Fibroblast of lung (primary cell): ENCODE measurements at regions not wholly inside any gene's neighbourhood (a gene's known extent, or its start where the extent isn't known, plus 50 kb on each side); places are given as distances from the start of the nearest gene placed in this dataset.

Source experiments
- DNase-seq, 2 donors: peaks; one replicate each; pipeline versions ENCODE4 v3.0.0 to v3.0.0-alpha.2; 2010; ENCODE audit warnings: low read depth in 2 of 2
- H2AFZ ChIP-seq: 2 replicates; pipeline ENCODE4 v1.5.1; 2012; ENCODE audit warnings: low read length, control low read depth, inconsistent platforms
- H3K27ac ChIP-seq: 2 replicates; pipeline ENCODE4 v1.5.1; 2011; ENCODE audit warnings: low read length, control low read depth; ENCODE audit not compliant: insufficient read depth
- H3K27me3 ChIP-seq: 2 replicates; pipeline ENCODE4 v1.5.1; 2011; ENCODE audit warnings: mild to moderate bottlenecking, low read length; ENCODE audit not compliant: control insufficient read depth, insufficient read depth
- H3K36me3 ChIP-seq: 2 replicates; pipeline ENCODE4 v1.5.1; 2011; ENCODE audit warnings: low read length; ENCODE audit not compliant: control insufficient read depth, insufficient read depth
- H3K4me1 ChIP-seq: 2 replicates; pipeline ENCODE4 v1.5.1; 2011; ENCODE audit warnings: low read length; ENCODE audit not compliant: control insufficient read depth, insufficient read depth; ENCODE audit errors: extremely low read depth
- H3K4me2 ChIP-seq: 2 replicates; pipeline ENCODE4 v1.5.1; 2011; ENCODE audit warnings: low read length, control low read depth; ENCODE audit not compliant: insufficient read depth; ENCODE audit errors: extremely low read depth
- H3K4me3 ChIP-seq, 4 experiments: fragments of 200-600 bp in 1 of 4; sonication (generic) in 1 of 4; replicated peaks in 1 of 4; 2 replicates each; pipeline ENCODE4 v1.5.1; 2011 to 2016; ENCODE audit warnings: low read length in 4 of 4, low read depth in 3 of 4, mild to moderate bottlenecking in 3 of 4, control low read depth in 2 of 4, inconsistent platforms in 1 of 4, mixed read lengths in 1 of 4; ENCODE audit not compliant: insufficient read depth in 1 of 4; ENCODE audit errors: control extremely low read depth in 1 of 4
- H3K79me2 ChIP-seq: 2 replicates; pipeline ENCODE4 v1.5.1; 2012; ENCODE audit warnings: mild to moderate bottlenecking, low read length, inconsistent platforms; ENCODE audit not compliant: control insufficient read depth, insufficient read depth
- H3K9ac ChIP-seq: 2 replicates; pipeline ENCODE4 v1.5.1; 2011; ENCODE audit warnings: mild to moderate bottlenecking, low read length, control low read depth; ENCODE audit not compliant: insufficient read depth
- H3K9me3 ChIP-seq: 2 replicates; pipeline ENCODE4 v1.5.1; 2012; ENCODE audit warnings: low read depth, low read length; ENCODE audit not compliant: control insufficient read depth, insufficient read depth
- H4K20me1 ChIP-seq: 2 replicates; pipeline ENCODE4 v1.5.1; 2011; ENCODE audit warnings: low read length; ENCODE audit not compliant: control insufficient read depth, insufficient read depth; ENCODE audit errors: extremely low read depth
- CTCF ChIP-seq, 2 donors: IDR thresholded peaks in 1 of 2; conservative IDR thresholded peaks in 1 of 2; 1 replicate in 1 of 2; 2 replicates in 1 of 2; pipeline ENCODE4 v1.5.1; 2011 to 2012; ENCODE audit warnings: low read length in 2 of 2, control low read depth in 1 of 2, inconsistent platforms in 1 of 2, low read depth in 1 of 2, mild to moderate bottlenecking in 1 of 2
- EZH2 ChIP-seq: IDR thresholded peaks from 2 replicates; pipeline ENCODE4 v1.5.1; 2012; ENCODE audit warnings: low read length, control low read depth, mild to moderate bottlenecking; ENCODE audit errors: missing control alignments

- Histone ChIP-seq H3K4me2 (peak overlapping the region; percentile 17), H2AFZ (no peak overlapping the region), H3K36me3 (no peaks in the 10 kb centered on the region), H3K4me1 (peaks cover 16% of the 10 kb centered on the region), H3K27ac (peak overlapping the region; percentile 31), H3K4me3 (no peak overlapping the region), H4K20me1 (no peaks in the 10 kb centered on the region), H3K79me2 (no peaks in the 10 kb centered on the region), H3K9me3 (no peaks in the 10 kb centered on the region), H3K27me3 (no peaks in the 10 kb centered on the region), H3K9ac (no peak overlapping the region)
- no peak for TF ChIP-seq CTCF (conservative IDR thresholded peaks at IDR 0.05 in 1 of 2, IDR thresholded peaks at IDR 0.05 in 1 of 2; ENCODE audit: low read depth in 1 of 2, low read length in 2 of 2)
- no peak for TF ChIP-seq EZH2
- no peak for DNase-seq
Observed at GRCh38 chr1:244164511-244164890, 113.4 kb downstream of the ZBTB18 start.

- Histone ChIP-seq H3K4me2 (no peak overlapping the region), H3K9ac (no peak overlapping the region), H3K79me2 (no peaks in the 10 kb centered on the region), H3K4me1 (peaks cover 16% of the 10 kb centered on the region), H3K27ac (no peak overlapping the region), H2AFZ (no peak overlapping the region), H3K27me3 (no peaks in the 10 kb centered on the region), H3K36me3 (no peaks in the 10 kb centered on the region), H4K20me1 (no peaks in the 10 kb centered on the region), H3K9me3 (no peaks in the 10 kb centered on the region), H3K4me3 (no peak overlapping the region)
- TF ChIP-seq CTCF (conservative IDR thresholded peaks at IDR 0.05 in 1 of 2, IDR thresholded peaks at IDR 0.05 in 1 of 2; ENCODE audit: low read depth in 1 of 2, low read length in 2 of 2) (no peak), EZH2 (no peak)
- no peak for DNase-seq
Observed at GRCh38 chr1:244165021-244165420, 113.9 kb downstream of the ZBTB18 start.

- Histone ChIP-seq H3K27me3 (no peaks in the 10 kb centered on the region), H3K4me2 (no peak overlapping the region), H3K79me2 (no peaks in the 10 kb centered on the region), H3K27ac (no peak overlapping the region), H3K9me3 (no peaks in the 10 kb centered on the region), H3K36me3 (no peaks in the 10 kb centered on the region), H3K4me1 (peaks cover 16% of the 10 kb centered on the region), H3K9ac (no peak overlapping the region), H2AFZ (no peak overlapping the region), H4K20me1 (no peaks in the 10 kb centered on the region), H3K4me3 (no peak overlapping the region)
- TF ChIP-seq EZH2 (no peak), CTCF (conservative IDR thresholded peaks at IDR 0.05 in 1 of 2, IDR thresholded peaks at IDR 0.05 in 1 of 2; ENCODE audit: low read depth in 1 of 2, low read length in 2 of 2) (no peak)
- DNase-seq = no peak
Observed at GRCh38 chr1:244165701-244166100, 114.6 kb downstream of the ZBTB18 start.
